Jurkat, Clone E6-1 (cell line): ENCODE measurements at regions not wholly inside any gene's neighbourhood (a gene's known extent, or its start where the extent isn't known, plus 50 kb on each side); places are given as distances from the start of the nearest gene placed in this dataset.
"Not testable (repeated sequence)": the region's sequence is repeated elsewhere in the genome, so short reads cannot be mapped to it uniquely, and the experiment has no call there.

Experiments
- DNase-seq: peaks from one replicate; pipeline ENCODE4 v3.0.0-alpha.2; 2011; ENCODE audit warnings: low read depth, low spot score
- H3K4me3 ChIP-seq: 2 replicates; pipeline ENCODE4 v1.5.1; 2011; ENCODE audit warnings: mild to moderate bottlenecking, low read length, control low read depth, moderate library complexity

DNA sequence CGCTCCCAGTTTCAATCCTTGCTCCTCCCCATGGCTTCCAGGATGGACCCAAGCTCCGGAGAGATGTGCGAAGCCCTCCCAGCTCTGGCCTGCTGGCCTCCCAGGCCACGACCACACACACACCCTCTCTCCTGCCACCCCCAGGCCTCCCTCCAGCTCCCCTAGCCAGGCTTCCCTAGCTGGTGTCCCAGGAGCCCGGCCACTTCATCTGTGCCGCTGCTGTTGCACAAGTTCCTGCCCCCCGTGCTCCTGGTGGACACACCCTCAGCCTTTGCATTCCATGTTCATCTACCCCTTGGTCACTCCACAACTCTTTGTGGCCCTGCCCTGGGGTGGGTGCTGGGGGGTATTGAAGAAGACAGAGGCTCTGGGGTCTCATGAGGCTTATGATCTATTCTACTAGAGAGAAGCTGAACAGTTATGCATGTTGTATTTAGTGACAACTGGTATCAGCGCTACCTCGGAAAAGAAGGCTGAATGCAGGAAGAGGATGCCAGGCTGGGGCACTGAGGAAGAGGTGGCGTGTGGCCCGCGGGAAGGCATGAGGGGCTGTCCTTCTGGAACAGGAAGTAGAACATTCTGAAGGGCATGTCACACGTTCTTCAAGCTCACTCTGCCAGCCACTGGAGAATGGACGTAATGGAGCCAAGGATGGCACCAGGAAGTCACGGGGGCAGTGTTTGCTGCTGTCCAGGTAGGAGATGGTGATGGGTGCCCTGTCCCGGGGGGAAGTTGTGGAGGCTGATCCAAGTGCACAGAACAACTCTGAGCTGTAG, 172.4 kb downstream of the PSMG1 start:
- no peak overlapping the region for H3K4me3 ChIP-seq
- no peak for DNase-seq

DNA sequence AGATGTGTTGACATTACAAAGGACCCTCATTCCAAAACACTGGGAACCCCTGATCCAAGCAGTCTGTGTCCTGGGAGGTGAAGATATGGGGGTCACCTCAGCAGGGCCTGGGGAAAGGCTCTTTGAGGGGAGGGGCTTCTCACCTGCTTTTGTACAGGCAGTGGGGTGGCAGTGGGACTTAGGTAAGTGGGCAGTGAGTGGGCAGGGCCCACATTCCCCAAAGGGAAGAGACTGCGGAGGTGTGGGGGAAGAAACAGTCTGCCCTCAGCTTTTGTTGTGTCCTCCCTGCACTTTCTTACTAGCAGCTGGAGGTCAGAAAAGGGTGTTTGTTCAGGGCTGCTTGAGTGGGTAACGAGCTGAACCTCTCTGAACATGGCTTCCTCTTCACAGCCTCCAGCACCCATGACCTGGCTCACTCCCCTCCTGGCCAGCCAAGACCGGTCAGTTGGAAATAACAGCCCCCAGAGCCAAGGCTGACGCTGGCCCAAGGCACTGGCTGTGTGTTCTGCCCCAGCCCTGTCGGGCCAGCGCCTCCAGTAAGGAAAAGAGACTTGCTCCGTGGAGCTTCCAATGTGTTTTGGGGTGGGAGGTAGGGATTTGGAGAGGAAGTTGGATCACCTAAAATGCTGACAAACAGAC, 173.5 kb downstream of the PSMG1 start:
- DNase-seq = no peak
- no peak overlapping the region for H3K4me3 ChIP-seq

DNA sequence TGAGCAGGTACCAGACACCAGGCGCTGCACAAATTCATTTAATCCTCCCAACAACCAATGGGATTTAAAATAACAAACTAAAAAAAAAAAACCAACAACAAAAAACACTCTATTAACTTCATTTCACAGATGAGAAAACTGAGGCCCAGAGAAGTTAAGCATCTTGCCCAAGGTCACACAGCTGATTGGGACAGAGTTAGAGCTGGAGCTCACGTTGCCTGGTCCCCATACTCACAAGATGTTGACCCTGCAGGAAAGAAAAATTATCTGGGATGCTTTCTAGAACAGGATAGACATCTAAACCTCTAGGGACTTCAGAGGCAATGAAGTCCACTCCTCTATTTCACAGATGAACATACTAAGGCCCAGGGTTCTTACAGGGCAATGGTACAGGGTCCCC, 175.3 kb downstream of the PSMG1 start:
- H3K4me3 ChIP-seq = no peak overlapping the region
- no peak for DNase-seq

DNA sequence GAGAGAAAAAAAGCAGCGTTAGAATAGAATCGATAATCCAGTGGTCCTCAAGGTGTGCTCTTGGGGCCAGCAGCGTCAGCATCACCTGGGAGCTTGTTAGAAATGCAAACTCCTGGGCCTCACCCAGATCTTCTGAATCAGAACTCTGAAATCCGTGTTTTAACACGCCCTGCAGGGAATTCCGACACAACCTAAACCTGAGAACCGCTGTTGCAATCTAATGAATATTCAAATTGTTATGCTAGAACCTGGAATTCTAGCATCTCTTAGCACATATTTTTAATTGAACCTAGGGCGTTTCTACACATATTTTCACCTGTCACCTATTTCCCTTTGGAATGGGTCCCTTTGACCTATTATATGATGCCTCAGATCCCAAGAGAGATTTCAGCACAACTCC, 175.7 kb downstream of the PSMG1 start:
- DNase-seq = no peak
- no peak overlapping the region for H3K4me3 ChIP-seq

DNA sequence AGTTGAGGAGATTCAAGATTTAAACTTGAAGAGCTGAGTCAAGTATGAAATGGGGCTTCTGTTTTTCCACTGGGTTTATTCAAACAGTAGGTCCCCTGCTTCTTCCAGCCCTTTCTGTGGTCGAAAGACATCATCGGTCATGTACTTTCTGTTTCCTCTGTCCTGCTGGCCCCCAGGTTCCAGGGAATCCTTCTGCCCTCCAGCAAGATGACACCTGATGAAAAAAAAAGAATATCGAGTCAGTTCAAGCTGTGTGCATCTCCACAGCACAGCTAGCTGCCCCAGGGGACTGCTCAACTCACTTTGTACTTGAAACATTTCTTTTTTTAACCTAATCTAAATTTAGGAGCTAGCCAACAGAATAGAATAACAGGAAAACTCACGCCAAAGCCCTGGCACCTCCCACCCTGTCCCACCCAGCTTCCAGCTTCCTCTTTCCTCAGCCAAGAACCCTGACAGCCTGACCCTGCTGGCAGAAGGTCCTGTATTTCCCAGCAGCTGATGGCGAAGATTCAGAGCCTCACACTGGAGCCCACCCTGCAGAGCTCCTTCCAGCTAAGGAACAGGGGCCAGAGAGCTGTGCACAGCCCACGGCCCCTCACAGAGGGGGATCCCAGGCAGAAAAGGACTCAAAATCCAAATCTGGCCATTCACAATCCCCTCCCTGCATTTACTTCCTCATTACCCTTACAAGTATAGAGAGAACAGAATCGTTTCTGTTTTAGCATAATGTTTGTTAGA, 176.5 kb downstream of the PSMG1 start:
- DNase-seq = no peak
- H3K4me3 ChIP-seq = no peak overlapping the region

DNA sequence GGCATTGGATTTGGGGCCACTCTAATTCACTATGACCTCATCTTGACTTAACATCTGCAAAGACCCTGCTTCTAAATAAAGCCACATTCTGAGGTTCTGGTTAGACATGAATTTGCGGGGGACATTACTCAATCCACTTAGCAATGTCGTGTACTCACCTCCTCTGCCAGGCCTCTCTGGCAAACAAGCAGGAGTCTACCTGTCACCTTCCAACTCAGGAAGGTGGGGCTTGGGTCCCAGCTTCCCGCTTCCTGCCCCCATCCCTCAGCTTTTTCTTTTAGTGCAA, 177.8 kb downstream of the PSMG1 start:
- DNase-seq = no peak
- H3K4me3 ChIP-seq = no peak overlapping the region

DNA sequence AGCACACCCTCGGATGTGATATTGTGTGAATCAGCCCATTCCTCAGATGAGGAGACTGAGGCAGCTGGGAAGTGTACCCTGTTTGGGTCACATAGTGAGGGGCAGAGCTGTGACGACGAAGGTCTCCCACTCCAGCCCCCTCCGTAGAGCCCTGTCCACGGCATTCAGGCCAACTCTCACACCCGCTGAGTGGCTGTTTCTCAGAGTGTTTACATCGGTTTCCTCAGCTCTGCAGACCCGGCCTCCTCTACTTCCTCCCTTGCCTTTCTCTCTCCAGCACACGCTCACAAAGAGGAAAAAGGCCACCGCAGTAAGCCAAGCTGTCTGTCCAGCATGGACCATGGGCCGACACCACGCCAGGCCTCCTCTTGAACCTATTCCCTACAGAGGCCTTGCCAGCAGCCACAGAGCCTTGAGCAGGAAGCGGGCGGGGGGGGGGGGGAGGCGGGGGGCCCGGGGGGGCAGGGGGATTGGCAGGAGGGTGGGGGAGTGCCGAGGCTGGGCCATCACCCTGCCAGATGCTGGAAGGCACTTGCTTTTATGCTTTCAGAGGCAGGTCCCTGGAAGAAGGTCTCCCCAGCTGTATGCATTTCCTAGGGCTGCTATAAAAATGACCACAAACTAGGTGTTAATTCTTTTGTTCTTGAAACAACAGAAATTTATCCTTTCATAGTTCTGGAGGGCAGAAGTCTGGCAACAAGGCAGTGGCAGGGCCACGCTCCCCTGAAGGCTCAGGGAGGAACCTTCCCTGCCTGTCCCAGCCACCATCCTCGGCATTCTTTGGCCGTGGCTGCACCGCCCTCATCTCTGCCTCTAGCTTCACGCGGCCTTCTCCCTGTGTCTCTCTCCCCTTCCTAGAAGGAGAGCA, 178.4 kb downstream of the PSMG1 start:
- H3K4me3 ChIP-seq = peak overlapping the region; percentile 19

DNA sequence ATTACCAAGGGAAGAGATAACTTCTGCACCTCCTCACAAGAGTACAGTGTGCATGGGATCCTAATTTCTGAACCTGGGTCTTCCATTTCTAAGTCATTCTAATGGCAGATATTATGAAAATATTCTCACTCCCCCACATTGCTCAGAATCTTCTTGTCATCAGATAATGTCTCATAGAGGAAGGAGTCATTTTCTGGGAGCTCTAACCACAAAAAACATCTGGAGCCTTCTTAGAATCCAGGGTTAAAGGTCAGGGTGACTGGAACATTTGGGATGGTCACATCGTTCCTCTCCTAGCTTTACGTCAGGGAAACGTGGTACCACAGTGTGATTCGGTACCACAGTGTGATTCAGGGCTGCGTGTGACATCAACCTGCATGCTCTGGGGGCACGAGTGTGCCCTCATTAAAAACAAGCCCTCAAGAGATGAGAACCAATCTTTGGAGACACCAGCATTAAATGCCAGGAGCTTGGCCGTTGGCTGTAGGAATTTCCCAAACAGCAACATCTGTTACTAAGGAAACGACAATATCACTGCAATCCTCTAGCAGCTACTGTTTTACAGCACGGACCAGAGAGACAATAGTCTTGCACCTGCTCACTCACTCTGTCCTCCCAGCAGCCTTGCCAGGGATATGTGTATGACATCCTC, 179.1 kb downstream of the PSMG1 start:
- no peak overlapping the region for H3K4me3 ChIP-seq
- no peak for DNase-seq

More for the DNA sequence above, 178.4 kb downstream of the PSMG1 start:
- DNase-seq = peak; percentile 72

DNA sequence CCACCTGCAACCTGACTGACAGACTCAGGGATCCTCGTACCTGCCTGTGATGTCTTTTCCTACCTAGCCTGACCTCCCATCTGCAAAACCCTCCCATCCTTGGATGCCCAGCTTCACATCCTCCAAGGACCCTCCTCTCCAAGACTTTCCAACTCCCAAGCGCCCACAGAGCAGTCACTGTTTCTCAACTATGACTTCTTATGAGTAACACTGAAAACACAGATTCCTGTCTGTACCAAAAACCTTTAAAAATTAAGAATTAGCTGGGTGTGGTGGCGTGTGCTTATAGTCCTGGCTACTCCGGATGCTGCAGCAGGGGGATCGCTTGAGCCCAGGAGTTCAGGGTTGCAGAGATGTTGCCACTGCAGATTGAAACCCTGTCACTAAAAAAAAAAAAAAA, 181.9 kb downstream of the PSMG1 start:
- no peak overlapping the region for H3K4me3 ChIP-seq
- no peak for DNase-seq

DNA sequence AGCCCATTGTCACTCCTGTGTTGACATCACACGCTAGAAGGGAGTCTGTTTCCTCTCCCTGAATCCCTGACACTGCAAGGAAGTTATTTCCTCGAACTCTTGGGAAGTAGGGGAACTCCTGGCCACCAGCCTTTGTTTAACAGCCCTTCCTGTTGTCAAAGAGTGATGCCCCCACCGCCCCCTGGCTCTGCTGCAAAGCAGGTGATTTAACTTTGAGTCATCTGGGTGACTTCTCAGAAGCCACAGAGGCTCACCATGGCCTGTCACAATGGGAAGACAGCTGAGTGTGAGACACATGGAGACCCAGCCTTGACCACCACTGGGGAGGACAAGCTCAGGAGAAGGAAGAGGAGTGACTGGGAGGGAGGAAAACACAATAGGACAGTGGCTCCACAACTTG, 182.8 kb downstream of the PSMG1 start:
- no peak overlapping the region for H3K4me3 ChIP-seq
- no peak for DNase-seq

DNA sequence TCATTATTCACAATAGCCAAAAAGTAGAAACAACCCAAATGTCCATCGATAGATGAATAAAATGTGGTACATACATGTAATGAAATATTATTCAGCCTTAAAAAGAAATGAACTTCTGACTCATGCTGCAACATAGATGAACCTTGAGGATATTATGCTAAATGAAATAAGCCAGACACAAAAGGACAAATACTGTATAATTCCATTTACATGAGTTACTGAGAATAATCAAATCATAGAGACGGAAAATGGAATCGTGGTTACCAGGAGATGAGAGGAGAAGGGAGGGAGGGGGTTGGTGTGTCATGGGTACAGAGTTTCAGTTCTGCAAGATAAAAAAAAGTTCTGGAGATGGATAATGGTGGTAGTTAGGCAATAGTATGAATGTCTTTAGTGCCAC, 184.1 kb downstream of the PSMG1 start:
- H3K4me3 ChIP-seq = no peak overlapping the region
- DNase-seq = no peak

DNA sequence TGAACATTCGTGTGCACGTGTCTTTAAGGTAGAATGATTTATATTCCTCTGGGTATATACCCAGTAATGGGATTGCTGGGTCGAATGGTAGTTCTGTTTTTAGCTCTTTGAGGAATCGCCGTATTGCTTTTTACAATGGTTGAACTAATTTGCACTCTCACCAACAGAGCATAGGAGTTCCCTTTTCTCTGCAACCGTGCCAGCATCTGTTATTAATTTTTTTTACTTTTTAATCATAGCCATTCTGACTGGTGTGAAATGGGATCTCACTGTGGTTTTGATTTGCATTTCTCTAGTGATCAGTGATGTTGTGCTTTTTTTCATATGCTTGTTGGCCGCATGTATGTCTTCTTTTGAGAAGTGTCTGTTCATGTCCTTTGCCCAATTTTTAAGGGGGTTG, 185.0 kb downstream of the PSMG1 start:
- not testable (repeated sequence) for H3K4me3 ChIP-seq, DNase-seq

DNA sequence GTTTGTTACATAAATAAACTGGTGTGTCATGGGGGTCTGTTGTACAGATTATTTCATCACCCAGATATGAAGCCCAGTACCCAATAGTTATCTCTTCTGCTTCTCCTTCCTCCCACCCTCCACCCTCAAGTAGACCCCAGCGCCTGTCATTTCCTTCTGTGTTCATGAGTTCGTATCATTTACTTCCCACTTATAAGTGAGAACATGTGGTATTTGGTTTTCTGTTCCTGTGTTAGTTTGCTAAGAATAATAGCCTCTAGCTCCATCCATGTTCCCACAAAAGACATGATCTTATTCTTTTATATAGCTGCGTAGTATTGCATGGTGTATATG, 185.4 kb downstream of the PSMG1 start:
- DNase-seq, H3K4me3 ChIP-seq: not testable (repeated sequence)

DNA sequence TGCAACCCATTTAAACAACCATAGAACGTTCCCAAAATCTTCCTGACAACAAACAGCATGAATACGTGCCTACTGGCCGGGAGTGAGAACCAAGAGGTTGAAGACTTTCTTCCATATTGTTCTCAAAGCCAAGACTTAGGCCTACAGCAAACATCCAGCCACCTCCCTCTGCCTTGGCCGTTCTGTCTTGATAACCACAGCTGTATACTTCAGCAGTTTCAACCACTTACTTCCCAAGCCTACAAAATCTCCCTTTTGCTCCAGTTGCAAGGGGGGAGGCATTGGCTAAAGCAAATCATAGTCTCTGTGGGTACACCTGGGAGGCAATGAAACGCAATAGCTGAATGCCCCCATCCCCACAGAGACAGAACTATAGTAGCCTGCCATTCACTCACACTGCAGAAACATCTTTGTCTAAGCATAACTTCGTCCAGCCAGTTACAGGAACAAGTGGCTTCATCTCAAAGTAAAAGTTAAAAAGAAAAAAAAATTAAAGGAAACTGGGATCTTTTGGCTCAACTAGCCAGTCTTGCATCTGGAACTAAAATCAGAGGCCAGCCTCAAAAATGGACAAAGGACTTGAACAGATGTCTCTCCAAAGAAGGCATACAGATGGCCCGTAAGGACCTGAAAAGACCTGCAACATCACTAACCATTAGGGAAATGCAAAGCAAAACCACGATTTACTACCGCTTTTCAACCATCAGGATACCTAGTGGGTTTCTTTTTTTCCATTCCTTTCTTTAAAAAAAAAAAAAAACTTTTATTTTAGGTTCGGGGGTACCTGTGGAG, 186.0 kb downstream of the PSMG1 start:
- DNase-seq = no peak
- no peak overlapping the region for H3K4me3 ChIP-seq

DNA sequence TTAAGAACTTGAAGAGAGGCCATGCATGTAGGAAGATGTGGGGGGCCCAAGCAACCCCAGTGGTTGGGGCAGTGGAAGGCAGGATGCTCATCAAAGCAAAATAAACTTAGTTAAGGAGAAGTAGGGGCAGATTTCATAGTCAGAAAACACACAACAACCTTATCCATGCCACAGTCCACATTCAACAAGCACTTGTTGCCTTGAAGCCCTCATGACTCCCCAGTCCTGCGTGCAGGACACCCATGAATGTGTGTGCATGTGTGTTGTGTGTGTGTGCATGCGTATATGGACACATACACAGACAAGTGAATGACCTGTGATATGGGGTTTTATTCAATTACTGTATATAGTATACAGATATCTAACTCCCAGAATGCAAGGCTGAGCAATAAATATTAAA, 186.9 kb downstream of the PSMG1 start:
- no peak overlapping the region for H3K4me3 ChIP-seq
- no peak for DNase-seq

DNA sequence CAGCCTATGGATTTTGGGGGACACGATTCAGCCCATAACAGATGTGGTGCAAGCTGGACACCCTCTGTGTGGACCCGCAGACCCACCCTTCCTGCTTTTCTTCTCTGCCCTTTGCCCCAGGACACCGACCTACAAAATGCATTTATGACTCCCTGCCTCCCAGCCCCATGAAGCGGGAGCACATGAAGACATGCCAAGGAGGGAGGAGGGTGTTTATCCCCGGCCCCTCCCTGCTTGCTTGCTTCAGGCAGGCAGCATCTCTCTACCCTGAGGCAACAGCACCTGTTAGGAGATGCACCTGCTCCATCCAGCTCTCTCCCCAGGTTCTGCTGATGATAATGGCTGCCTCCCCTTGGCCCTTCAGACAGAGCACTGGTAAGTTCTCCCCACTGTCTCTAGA, 187.5 kb downstream of the PSMG1 start:
- H3K4me3 ChIP-seq = no peak overlapping the region
- no peak for DNase-seq

DNA sequence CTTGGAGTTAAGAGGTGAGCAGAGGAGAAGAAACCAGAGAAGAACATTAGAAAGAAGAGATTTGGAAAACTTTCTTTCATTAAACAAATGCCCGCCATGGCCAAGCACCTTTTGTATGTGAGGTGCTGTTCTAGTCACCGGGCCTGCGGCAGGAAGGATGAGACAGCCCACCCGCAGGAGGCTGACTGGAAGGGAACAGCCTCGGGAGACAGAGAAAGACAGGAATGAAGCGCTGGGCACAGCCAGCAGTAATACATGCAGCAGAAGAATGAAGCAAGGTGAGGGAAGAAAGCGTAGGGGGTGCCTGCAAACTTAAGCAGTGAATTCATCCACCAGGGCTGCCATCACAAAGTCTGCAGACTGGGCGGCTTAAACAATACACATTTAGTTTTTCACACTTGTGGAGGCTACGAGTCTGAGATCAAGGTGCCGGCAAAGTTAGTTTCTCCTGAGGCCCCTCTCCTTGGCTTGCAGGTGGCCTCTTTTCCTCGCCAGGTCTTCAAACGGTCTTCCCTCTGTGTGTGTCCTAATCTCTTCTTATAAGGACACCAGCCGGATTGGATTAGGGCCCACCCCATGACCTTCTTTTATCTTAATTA, 188.1 kb downstream of the PSMG1 start:
- no peak for DNase-seq
- H3K4me3 ChIP-seq = no peak overlapping the region

DNA sequence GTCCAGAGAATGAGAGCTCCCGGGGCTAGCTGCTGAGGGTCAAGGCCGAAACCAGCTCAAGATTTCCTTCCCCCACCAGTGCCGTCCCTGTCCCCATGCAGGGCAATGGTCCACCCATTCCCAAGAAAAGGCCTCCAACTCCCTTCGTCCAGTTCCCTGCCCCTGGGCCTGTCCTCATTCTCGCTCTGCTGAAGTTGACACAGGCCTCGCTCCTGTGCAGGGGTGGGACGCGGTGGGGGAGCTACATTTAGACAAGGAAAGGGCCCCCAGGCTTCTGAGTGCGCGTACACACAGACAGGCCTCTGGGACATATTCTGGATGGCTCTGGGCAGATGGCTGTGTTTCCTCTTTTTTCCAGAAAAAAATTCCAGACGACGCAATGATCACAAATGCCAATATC, 188.3 kb downstream of the ETS2 start:
- no peak for DNase-seq
- H3K4me3 ChIP-seq = no peak overlapping the region
